Fibroblast of lung (primary cell): ENCODE measurements at regions not wholly inside any gene's neighbourhood (a gene's known extent, or its start where the extent isn't known, plus 50 kb on each side); places are given as distances from the start of the nearest gene placed in this dataset.

Experiments
- DNase-seq, 2 donors: peaks; one replicate each; pipeline versions ENCODE4 v3.0.0 to v3.0.0-alpha.2; 2010; ENCODE audit warnings: low read depth in 2 of 2
- H2AFZ ChIP-seq: 2 replicates; pipeline ENCODE4 v1.5.1; 2012; ENCODE audit warnings: low read length, control low read depth, inconsistent platforms
- H3K27ac ChIP-seq: 2 replicates; pipeline ENCODE4 v1.5.1; 2011; ENCODE audit warnings: low read length, control low read depth; ENCODE audit not compliant: insufficient read depth
- H3K27me3 ChIP-seq: 2 replicates; pipeline ENCODE4 v1.5.1; 2011; ENCODE audit warnings: mild to moderate bottlenecking, low read length; ENCODE audit not compliant: control insufficient read depth, insufficient read depth
- H3K36me3 ChIP-seq: 2 replicates; pipeline ENCODE4 v1.5.1; 2011; ENCODE audit warnings: low read length; ENCODE audit not compliant: control insufficient read depth, insufficient read depth
- H3K4me1 ChIP-seq: 2 replicates; pipeline ENCODE4 v1.5.1; 2011; ENCODE audit warnings: low read length; ENCODE audit not compliant: control insufficient read depth, insufficient read depth; ENCODE audit errors: extremely low read depth
- H3K4me2 ChIP-seq: 2 replicates; pipeline ENCODE4 v1.5.1; 2011; ENCODE audit warnings: low read length, control low read depth; ENCODE audit not compliant: insufficient read depth; ENCODE audit errors: extremely low read depth
- H3K4me3 ChIP-seq, 4 experiments: fragments of 200-600 bp in 1 of 4; sonication (generic) in 1 of 4; replicated peaks in 1 of 4; 2 replicates each; pipeline ENCODE4 v1.5.1; 2011 to 2016; ENCODE audit warnings: low read length in 4 of 4, low read depth in 3 of 4, mild to moderate bottlenecking in 3 of 4, control low read depth in 2 of 4, inconsistent platforms in 1 of 4, mixed read lengths in 1 of 4; ENCODE audit not compliant: insufficient read depth in 1 of 4; ENCODE audit errors: control extremely low read depth in 1 of 4
- H3K79me2 ChIP-seq: 2 replicates; pipeline ENCODE4 v1.5.1; 2012; ENCODE audit warnings: mild to moderate bottlenecking, low read length, inconsistent platforms; ENCODE audit not compliant: control insufficient read depth, insufficient read depth
- H3K9ac ChIP-seq: 2 replicates; pipeline ENCODE4 v1.5.1; 2011; ENCODE audit warnings: mild to moderate bottlenecking, low read length, control low read depth; ENCODE audit not compliant: insufficient read depth
- H3K9me3 ChIP-seq: 2 replicates; pipeline ENCODE4 v1.5.1; 2012; ENCODE audit warnings: low read depth, low read length; ENCODE audit not compliant: control insufficient read depth, insufficient read depth
- H4K20me1 ChIP-seq: 2 replicates; pipeline ENCODE4 v1.5.1; 2011; ENCODE audit warnings: low read length; ENCODE audit not compliant: control insufficient read depth, insufficient read depth; ENCODE audit errors: extremely low read depth
- EZH2 ChIP-seq: IDR thresholded peaks from 2 replicates; pipeline ENCODE4 v1.5.1; 2012; ENCODE audit warnings: low read length, control low read depth, mild to moderate bottlenecking; ENCODE audit errors: missing control alignments
- TF ChIP-seq, protein P1 (sequence below), 2 donors: IDR thresholded peaks in 1 of 2; conservative IDR thresholded peaks in 1 of 2; 1 replicate in 1 of 2; 2 replicates in 1 of 2; pipeline ENCODE4 v1.5.1; 2011 to 2012; ENCODE audit warnings: low read length in 2 of 2, control low read depth in 1 of 2, inconsistent platforms in 1 of 2, low read depth in 1 of 2, mild to moderate bottlenecking in 1 of 2

DNA sequence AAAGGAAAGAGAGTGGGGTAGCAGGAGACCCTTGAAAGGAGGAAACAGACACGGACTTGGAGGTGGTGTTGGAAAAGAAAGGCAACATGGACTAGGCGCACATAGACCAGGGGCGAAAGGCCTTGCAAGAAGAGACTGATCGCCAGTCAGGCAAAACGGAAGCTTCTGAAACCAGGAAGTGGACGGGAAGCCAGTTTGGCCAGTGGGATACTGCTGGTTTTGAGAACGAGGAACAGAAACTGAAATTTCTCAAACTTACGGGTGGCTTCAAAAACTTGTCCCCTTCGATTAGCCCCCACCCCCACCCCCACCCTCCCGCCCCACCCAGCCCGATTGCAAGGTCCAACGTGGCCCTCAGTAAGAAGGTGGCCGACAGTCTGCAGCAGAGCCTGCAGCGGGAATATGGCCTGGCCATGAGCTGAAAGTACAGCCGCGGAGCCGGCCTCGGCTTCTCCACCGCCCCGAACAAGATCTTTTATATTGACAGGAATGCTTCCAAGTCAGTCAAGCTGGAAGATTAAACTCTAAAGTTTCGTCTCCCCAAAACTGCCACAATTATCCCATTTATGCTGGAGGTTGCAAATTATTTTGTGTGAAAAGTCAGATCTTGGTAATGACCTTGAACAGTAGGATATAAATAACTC lies 364.7 kb downstream of the BCAT1 start:
- no peaks in the 10 kb centered on the region for H3K36me3 ChIP-seq
- no peaks in the 10 kb centered on the region for H3K27me3 ChIP-seq
- TF ChIP-seq EZH2, result no peak
- TF ChIP-seq, protein P1, sequence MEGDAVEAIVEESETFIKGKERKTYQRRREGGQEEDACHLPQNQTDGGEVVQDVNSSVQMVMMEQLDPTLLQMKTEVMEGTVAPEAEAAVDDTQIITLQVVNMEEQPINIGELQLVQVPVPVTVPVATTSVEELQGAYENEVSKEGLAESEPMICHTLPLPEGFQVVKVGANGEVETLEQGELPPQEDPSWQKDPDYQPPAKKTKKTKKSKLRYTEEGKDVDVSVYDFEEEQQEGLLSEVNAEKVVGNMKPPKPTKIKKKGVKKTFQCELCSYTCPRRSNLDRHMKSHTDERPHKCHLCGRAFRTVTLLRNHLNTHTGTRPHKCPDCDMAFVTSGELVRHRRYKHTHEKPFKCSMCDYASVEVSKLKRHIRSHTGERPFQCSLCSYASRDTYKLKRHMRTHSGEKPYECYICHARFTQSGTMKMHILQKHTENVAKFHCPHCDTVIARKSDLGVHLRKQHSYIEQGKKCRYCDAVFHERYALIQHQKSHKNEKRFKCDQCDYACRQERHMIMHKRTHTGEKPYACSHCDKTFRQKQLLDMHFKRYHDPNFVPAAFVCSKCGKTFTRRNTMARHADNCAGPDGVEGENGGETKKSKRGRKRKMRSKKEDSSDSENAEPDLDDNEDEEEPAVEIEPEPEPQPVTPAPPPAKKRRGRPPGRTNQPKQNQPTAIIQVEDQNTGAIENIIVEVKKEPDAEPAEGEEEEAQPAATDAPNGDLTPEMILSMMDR (conservative IDR thresholded peaks at IDR 0.05 in 1 of 2, IDR thresholded peaks at IDR 0.05 in 1 of 2; ENCODE audit: low read depth in 1 of 2, low read length in 2 of 2), result no peak
- no peak overlapping the region for H3K4me3 ChIP-seq
- H3K79me2 ChIP-seq, result no peaks in the 10 kb centered on the region
- no peak overlapping the region for H3K27ac ChIP-seq
- H3K9me3 ChIP-seq, result no peaks in the 10 kb centered on the region
- no peak overlapping the region for H3K4me2 ChIP-seq
- H3K9ac ChIP-seq, result no peak overlapping the region
- H2AFZ ChIP-seq, result no peak overlapping the region
- no peaks in the 10 kb centered on the region for H3K4me1 ChIP-seq
- no peaks in the 10 kb centered on the region for H4K20me1 ChIP-seq
- DNase-seq, result no peak

DNA sequence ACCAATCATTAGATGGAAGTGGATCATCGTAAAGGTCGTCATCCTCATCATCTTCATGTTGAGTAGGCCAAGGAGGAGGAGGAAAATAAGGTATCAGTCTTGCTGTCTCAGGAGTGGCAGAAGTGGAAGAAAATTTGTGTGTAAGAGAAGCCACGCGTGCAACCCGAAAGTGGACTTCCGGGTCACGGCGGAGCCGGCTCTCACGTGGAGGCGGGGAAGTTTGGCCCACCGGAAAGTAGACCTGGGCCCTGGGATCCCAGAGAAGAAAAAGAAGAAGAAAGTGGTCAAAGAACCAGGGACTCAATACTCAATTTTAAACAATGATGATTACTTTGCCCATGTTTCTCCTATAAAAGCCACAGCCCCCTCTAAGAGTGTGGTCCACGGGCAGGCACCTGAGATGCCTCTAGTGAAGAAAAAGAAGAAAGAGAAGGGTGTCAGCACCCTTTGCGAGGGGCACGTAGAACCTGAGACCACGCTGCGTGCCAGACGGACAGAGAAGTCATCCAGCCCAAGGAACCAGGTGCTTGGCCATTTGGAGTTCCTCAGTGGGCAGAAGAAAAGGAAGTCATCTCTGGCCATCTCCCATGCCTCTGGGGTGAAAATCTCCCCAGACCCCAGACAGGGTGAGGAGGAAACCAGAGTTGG lies 365.8 kb downstream of the BCAT1 start:
- no peaks in the 10 kb centered on the region for H3K27me3 ChIP-seq
- H3K79me2 ChIP-seq, result no peaks in the 10 kb centered on the region
- no peaks in the 10 kb centered on the region for H4K20me1 ChIP-seq
- H3K36me3 ChIP-seq, result no peaks in the 10 kb centered on the region
- H3K9me3 ChIP-seq, result no peaks in the 10 kb centered on the region
- DNase-seq, result no peak
- no peak overlapping the region for H3K27ac ChIP-seq
- H3K4me3 ChIP-seq, result no peak overlapping the region
- TF ChIP-seq, protein P1 (conservative IDR thresholded peaks at IDR 0.05 in 1 of 2, IDR thresholded peaks at IDR 0.05 in 1 of 2; ENCODE audit: low read depth in 1 of 2, low read length in 2 of 2), result no peak
- no peak for TF ChIP-seq EZH2
- no peak overlapping the region for H3K4me2 ChIP-seq
- no peaks in the 10 kb centered on the region for H3K4me1 ChIP-seq
- no peak overlapping the region for H2AFZ ChIP-seq
- H3K9ac ChIP-seq, result no peak overlapping the region

DNA sequence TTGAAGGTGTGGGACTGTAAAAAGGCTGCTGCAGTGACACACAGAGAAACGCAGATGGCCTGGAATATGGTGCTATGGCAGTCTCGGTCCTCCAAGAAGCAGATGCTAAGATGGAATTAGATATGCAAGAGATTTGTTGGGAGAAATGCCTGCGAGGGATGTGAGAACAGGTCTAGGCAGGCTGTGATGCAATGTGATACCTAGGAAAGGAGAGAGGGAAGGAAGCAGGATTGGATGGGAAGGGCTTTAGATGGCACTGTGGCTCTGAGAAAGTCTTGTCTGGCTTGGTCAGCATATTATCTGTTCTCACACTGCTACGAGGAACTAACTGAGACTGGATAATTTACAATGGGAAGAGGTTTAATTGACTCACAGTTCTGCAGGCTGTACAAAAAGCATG lies 374.4 kb downstream of the BCAT1 start:
- H3K4me3 ChIP-seq, result no peak overlapping the region
- H3K36me3 ChIP-seq, result no peaks in the 10 kb centered on the region
- H3K27ac ChIP-seq, result no peak overlapping the region
- no peak overlapping the region for H2AFZ ChIP-seq
- no peaks in the 10 kb centered on the region for H3K9me3 ChIP-seq
- DNase-seq, result no peak
- no peak overlapping the region for H3K9ac ChIP-seq
- H3K79me2 ChIP-seq, result no peaks in the 10 kb centered on the region
- H3K27me3 ChIP-seq, result no peaks in the 10 kb centered on the region
- H3K4me1 ChIP-seq, result no peaks in the 10 kb centered on the region
- H3K4me2 ChIP-seq, result no peak overlapping the region
- TF ChIP-seq, protein P1 (conservative IDR thresholded peaks at IDR 0.05 in 1 of 2, IDR thresholded peaks at IDR 0.05 in 1 of 2; ENCODE audit: low read depth in 1 of 2, low read length in 2 of 2), result no peak
- no peak for TF ChIP-seq EZH2
- no peaks in the 10 kb centered on the region for H4K20me1 ChIP-seq
